Stimulated activated CD8-positive, alpha-beta memory T cell treated with anti-CD3 and anti-CD28 coated beads, Interleukin-15, amount 100 ng/mL, for 4 hours (primary cell): ENCODE measurements at regions not wholly inside any gene's neighbourhood (a gene's known extent, or its start where the extent isn't known, plus 50 kb on each side); places are given as distances from the start of the nearest gene placed in this dataset.
A peak's percentile ranks its signal among the peaks of the same experiment; 100 is the strongest.
"Not testable (repeated sequence)": the region's sequence is repeated elsewhere in the genome, so short reads cannot be mapped to it uniquely, and the experiment has no call there.

Experiments used
- DNase-seq, 2 donors: peaks; one replicate each; pipeline ENCODE4 v3.0.0-alpha.2; 2020; ENCODE audit warnings: low read depth in 2 of 2

DNA sequence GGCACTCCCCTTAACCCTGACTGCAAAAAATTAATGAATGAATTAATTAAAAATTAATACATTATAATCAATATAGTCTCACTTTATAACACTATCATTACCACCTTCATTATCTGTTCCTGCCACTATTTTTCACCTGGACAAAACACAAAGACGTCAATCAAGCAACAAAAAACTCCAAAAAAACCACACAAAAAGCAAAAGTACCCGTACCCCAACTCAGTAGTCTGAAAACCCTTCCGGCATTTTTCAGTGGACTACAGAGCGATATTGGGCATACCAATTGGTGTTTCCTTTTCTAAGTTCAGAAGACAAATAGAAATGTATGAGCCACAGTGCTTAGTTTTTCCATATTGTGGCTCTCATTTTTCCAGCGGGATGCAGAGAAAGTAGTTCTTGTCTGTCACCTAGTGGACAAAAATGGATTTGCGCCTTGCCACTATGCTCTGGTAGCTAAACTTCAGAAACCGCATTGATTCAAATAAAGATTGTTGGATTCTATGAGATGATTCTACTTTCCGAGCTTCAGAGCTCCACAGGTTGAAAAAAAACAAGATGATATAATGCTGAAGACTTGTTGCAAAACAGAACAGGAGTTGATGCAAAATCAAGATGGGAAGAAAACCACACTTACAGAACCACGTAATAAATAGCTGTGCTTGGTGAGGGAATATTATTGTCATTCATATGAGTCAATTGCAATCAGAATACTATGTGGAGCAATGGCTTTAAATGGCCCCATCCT lies 50.6 kb upstream of the ITGB1 start:
- DNase-seq = peak in 1 of 2 donors; percentile 49

DNA sequence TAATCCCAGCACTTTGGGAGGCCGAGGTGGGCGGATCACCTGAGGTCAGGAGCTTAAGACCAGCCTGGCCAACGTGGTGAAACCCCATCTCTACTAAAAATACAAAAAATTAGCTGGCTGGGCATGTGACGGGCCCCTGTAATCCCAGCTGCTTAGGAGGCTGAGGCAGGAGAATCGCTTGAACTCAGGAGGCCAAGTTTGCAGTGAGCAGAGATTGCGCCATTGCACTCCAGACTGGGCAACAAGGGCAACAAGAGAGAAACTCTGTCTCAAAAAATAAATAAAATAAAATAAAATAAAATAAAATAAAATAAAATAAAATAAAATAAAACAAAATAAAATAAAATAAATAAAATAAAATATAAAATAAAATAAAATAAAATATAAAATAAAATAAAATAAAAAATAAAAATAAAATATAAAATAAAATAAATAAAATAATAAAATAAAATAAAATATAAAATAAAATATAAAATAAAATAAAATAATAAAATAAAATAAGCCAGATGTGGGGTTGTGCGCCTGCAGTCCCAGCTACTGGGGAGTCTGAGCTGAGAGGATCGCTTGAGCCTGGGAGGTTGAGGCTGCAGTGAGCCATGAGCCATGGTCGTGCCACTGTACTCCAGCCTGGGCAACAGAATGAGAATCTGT lies 49.8 kb upstream of the ITGB1 start:
- not testable (repeated sequence) for DNase-seq
